AG20443 (cell line): ENCODE measurements at regions not wholly inside any gene's neighbourhood (a gene's known extent, or its start where the extent isn't known, plus 50 kb on each side); places are given as distances from the start of the nearest gene placed in this dataset.
A peak's percentile ranks its signal among the peaks of the same experiment; 100 is the strongest.

Experiments used
- DNase-seq: peaks from one replicate; pipeline ENCODE4 v3.0.0; 2012; ENCODE audit warnings: low spot score, mixed read lengths

DNA sequence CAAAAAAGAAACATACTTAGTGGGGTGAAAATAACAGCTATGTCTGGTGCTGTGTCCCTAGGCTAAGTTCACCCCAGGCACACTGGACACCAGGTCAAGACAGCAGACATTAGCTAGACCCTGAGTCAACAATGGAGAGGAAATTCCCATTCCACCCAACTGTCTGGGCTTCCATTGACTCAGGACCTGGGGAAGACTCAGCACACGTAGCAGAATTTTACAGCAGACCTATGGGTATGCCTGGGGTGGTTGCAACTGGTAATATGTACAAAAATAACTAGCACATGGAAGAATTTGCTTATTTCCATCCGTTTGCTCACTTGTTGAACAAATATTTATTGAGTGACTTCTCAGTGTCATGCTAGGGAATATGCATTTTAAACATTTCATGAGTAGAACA is 117.0 kb downstream of the GAS1 start:
- DNase-seq: no peak

DNA sequence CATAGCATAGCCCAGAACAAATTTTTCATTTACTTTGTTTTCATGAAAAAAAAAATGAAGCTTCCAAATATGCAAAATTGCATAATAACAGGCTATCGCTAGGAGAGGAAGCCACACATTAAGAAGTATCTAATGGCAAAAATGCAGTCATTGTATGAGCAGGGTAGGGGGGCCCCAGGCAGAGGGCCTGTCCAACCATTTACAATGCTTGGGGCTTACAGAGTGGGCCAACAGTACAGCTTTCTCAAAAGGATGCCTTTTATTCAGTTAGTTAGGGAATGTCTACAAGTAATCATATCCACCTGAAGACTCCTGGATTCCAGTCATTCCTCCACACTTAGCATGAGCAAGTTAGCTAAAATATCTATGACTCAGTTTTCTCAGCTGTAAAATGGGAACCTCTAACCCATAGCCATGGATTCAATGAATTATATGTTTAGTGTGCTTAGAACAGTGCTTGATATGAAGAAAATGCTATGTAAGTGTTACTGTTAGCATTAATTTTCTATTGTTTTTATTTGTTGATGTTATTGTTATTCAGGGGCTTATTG is 117.7 kb downstream of the GAS1 start:
- peak; percentile 28 for DNase-seq

DNA sequence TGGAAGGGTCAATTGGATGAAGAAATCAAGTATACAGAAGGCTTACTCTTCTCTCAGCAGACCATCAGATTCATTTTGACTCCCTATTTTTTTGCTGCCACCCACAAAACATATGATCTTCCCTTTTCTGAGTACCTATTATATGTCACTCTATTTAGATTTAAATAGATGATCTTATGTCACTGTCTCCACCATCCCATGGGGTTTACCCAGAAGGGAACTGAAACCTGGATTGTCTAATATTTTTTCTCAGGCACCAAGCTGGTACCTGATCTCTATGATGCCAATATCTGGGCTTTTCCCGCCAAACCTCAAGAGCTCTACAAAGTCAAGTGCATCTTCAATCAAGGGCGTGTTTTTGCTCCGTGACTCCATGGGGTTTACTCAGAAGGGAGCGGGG is 118.7 kb downstream of the GAS1 start:
- DNase-seq: no peak

DNA sequence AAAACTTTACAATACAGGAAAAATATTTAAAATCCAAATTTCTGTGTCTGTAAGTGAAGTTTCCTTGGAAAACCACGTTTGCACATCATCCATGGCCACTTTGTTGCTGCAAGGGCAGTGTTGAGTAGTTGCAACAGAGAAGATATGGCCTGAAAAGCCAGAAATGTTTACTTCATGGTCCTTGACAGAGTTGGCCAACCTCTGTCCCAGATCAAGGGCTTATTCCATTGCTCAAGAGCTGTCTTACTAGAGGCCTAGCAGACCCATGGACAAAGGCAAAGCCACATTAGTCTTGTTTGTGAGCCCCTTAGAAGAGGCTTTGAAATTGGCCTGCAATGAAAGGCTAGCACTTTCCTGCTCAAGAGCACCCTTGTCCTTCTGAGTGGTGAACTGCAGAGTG is 119.4 kb downstream of the GAS1 start:
- no peak for DNase-seq

DNA sequence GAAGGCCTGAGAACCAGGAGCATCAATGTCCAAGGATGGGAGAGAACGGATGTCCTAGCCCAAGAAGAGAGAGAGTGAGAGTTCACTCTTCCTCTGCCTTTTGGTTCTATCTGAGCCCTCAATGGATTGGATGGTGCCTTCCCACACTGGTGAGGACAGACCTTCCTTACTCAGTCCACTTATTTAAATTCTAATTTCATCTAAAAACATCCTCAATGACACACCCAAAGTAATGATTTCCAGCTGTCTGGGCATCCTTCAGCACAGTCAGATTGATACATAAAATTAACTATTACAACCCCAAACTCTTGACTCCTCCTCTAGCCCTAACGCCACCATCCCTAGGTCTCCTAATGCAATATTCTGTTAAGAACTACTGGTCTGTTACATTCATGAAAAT is 122.0 kb downstream of the GAS1 start:
- DNase-seq: no peak

DNA sequence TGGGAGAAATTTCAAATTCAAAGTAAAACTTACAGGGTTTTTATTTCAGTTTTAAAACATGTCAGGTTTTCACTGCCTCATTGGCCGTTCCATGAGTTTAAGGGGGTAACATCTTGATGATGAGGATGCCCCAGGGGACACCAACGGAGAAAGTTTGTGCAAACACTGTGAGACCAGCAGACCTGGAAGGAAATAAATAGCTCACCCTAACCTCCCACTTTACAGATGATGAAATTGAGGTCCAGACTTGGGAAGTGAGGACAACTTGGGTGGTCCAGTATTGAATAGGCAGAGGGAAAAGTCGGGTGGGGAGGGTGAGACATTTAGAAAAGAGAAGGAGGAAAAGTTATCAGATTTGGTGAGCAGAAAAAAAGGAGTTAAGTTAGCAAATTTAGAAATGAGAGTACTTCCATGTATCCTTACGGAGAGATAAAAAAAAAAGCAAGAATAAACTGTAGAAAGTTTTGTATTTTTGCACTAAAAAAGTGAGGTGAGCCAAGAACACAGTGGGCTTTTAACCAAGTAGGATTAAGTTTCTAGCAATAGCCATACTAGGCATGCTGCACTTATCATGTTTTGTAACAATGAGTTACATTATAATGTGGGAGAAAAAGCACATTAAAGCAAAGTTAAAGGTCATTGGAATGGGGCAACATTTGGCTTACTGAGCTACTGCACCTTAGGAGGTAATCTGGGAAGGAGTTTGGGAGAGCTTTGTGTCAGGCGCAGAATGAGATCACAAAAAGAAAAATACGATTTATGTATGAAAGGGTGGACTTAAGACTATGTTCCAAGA is 125.1 kb downstream of the GAS1 start:
- DNase-seq: no peak

DNA sequence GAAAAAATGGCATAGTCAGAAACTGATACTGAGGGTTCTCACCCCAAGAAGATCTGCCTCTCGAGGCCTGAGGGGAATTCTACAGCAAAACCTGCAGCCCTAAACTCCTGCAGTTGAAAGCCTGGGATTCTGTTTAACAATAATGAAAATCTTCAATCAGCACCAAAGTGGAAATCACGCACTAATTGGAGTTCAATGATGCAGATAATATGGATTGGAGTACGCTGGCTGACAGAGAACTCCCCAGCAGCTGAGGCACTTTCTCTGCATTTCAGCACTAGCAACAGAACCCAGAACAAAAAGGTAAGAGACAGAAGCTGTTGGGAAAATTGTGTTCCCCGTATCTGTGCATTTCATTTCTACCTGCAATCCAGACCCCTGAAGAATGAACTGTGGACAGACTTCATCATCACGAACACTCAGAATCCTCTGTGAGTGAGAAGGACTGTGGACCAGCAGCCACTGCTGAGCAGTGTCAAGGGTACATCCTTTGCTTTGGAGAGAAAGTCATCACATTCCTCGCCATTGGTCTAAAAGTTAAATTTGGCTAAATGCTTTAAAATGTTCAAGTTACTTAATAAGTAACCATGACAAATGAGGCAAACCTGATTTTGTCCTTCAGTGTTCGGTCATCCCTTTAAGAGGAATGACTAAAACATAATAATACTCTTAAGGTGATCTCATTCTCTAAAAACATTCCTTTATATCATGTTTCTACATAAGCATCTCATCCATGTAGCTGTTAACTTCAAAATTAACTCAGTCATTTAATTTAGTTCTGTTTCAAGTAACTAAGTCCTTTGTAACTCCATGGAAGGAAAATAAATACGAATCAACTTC is 126.1 kb downstream of the GAS1 start:
- peak; percentile 14 for DNase-seq

DNA sequence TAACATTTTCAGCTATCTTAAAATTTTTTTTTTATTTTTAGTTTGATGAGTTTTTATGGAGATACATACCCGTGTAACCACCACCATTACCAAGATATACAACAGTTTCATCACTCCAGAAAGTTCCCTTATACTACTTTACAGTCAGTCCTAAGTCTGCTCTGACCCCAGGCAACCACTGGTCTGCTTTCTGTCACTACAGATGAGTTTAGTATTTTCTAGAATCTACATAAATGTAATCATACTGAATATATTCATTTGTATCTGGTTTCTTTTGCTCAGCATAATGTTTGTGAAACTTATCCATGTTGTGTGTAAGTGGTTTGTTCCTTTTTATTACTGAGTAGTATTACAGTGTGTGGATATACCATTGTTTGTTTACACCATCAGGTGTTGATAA is 127.8 kb downstream of the GAS1 start:
- DNase-seq: no peak

DNA sequence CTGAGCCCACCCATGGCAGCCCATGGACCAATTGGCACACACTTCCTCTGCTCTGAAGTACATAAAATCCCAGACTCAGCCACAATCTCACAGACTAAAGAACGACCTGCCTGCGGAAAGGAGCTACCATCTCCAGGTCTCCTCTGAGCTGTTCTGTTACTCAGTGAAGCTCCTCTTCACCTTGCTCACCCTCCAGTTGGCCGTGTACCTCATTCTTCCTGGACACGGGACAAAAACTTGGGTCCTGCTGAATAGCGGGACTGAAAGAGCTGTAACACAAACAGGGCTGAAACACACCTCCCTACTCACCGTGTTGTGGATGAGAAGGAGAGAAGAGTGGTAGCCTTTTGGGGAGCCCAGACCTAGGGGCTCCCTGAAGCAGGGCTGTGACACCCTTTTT is 128.7 kb downstream of the GAS1 start:
- no peak for DNase-seq

DNA sequence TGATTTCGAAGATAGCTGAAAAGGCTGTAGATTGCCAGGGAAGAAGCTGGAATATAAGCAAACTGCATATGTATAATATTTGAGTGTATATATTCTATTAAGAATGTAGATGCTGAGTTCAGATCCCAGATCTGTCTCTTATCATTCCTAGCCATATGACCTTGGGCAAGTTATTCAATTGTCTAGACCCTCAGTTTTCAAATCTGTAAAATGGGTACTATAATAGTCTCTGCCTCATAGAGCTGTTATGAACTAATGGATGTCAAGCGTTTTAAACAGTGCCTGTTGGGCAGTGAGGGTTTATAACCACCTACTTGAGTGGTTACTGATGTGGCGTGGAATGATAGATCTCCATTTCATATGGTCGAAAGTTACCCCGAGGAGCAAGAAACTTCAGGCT is 130.4 kb downstream of the GAS1 start:
- no peak for DNase-seq

DNA sequence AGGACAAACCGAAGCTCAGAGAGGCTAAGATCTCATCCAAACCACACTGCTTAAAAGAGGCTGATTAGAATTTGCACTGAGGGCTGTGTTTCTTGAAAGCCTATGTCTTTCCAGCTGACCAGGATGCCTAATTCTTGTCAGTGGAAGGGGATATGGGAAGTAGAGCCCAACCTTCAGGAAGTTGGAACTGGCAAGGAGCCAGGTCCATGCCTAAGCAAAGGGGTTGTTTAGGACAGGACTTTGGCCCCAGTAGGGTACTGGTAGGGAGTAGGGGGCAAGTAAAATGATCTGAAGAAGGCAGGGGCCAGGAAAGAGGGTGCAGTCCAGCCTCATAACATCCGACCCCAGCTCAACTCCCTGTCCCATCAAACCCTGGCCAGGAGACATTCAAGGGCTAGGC is 130.9 kb downstream of the GAS1 start:
- DNase-seq: no peak

DNA sequence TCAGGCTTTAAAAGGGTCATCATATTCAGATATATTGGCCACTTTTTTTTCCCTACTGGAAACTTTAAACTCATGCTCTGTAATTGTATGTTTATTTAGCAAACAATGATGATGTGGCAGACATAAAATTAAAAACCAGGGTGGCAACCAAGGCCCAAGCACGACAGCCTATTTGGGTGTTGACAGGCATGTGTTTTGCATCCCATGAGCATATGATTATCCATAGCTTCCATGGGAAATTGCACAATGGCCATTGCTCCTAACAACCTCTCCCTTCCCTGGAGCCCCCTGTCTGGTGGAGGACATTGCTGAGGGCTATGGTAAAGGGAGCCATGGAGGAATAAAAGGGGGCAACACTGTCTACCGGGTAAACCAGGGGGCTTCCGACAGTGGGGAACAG is 134.7 kb downstream of the GAS1 start:
- DNase-seq: no peak

DNA sequence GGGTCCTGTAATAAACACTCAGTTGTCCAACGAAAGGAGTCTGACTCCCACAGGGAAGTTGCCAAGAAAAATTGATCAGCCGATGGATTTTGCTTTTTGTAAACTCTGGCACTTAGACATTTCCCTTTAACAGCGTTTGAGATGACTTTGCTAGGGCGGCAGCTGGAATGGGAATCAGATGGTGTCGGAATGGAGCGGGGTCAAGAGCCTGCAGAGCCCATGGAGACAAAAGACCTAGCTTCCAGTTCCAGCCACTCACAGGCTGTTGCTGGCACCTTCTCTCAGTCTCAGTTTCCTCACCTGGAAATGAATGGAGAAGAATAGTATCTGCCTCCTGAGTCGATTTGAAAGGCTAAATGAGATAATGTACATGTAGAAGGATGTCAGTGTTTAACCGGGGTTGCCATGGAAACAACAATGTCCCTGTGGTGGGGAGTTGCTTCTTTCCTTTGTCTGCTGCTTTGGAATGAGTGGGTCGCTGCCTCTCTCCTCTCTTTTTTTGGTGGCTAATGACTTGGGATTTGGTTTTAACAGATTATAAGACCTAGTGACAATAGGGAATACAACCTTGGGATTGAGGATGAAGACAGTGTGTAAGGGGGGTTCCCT is 137.4 kb downstream of the GAS1 start:
- no peak for DNase-seq

DNA sequence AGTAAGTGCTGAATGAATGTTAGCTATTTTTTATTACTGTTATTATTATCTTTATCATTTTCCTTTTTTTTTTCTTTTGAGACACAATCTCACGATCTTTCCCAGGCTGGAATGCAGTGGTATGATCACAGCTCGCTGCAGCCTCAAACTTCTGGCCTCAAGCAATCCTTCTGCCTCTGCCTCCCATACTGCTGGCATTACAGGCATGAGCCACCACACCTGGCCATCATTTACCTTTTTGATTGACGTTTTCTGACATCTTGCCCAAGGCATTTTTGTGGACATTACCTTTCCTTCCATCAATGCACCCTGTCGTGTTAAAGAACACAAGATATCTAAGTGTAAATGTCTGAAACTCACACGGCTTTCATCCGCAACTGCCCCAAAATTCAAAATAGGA is 138.2 kb downstream of the GAS1 start:
- DNase-seq: no peak

DNA sequence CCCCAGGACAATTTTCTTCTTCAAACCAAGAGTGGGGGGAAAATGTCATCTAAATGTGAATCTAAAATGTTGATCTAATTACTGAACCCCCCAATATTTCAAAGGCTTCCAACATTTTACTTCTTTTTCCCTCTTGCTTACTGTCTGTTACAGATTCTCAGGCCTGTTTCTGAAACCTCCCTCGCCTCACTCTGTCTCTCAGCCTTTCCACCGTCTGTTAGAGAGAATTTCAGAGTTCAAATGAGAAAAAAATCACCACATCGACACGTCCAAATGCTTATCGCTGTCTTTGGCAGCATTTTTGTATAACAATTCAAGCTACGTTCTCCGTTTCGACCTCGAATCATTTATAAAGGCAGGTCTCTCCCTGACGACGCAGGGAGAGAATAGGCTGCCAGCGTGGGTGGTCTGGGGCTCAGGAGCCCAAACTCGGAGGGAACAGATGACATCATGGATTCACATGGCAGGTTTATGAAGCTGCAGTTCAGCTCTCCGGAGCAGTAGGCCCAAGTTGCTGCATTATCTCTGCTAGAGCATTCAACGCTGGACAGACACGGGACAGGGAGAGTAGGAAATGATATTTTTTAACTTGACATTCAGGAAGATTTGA is 139.8 kb downstream of the GAS1 start:
- DNase-seq: no peak

DNA sequence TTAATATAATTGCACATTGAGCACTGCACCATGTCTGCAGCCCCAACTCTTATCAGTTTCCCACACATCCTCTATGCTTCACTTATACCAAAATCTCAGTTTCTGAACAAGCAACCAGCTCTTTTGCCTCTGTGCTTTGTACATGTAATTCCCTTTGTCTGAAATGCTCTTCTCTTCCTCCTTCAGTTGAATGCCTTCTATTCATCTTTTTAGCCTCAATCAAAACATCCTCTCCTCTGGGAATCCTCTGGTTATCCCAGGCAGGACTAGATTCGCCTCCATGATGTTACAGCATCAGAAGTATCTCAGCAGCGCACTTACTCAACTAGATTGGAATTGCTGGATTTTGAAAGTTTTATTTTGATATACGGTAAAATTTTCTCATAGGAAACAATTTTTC is 143.3 kb downstream of the GAS1 start:
- DNase-seq: no peak

DNA sequence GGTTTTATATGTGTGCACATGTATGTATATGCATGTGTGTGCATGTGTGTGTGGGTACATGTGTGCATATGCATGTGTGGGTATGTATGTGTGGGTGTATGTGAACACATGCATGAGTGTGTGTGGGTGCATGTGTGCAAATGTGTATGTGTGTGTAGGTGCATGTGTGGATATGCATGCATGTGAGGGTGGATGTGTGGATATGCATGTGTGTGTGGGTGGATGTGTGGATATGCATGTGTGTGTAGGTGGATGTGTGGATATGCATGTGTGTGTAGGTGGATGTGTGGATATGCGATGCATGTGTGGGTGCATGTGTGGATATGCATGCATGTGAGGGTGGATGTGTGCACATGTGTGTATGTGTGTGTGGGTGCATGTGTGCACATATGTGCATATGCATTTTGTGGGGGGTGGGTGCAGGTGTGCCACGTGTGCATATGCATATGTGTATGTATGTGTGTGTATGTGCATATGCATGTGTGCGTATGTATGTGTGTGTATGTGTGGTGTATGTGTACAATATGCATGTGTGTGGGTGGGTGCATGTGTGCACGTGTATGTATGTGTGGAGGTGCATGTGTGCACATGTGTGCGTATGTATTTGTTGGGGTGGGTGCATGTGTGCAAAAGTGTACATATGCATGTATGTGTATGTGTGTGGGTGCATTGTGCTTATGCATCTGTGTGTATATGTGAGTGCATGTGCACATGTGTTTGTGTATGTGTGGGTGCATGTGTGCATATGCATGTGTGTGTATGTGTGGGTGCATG is 144.2 kb downstream of the GAS1 start:
- DNase-seq: no peak

DNA sequence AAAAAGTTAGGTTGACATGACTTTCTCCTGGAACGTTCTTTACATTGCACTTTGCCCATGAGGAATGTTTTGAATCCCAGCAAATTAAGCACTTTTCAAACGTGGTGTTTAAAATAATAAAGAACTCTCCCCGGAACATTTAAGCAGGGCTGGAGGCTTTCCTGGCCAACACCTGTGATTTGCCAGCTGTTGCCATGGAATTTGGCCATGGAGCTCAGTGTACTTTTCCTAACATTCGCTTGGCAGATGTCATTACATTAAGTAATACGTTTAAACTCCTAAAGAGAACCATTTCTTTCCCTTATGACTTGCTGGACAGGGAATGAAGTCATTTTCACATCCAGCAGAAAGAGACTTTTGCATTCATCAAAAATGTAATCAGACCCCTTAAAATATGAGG is 146.1 kb downstream of the GAS1 start:
- DNase-seq: no peak

DNA sequence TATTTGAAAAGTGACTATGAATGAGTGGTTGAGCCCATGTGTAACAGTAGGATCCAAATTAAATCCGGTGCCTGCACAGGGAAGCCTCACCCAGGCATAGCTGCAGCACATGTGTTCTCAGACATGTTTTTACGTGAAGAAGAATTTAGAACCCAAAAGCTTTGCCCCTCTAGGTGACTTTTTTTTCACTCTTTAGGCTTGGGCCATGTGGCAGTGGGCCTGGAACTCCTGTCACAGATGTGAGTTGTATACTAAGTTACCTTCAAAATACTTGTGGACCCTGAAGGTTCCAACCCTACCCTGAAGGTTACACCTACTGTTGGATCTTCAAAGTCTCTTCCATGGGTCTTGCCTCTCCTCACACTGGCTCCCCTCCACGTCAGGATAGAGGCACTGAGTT is 146.6 kb downstream of the GAS1 start:
- no peak for DNase-seq

DNA sequence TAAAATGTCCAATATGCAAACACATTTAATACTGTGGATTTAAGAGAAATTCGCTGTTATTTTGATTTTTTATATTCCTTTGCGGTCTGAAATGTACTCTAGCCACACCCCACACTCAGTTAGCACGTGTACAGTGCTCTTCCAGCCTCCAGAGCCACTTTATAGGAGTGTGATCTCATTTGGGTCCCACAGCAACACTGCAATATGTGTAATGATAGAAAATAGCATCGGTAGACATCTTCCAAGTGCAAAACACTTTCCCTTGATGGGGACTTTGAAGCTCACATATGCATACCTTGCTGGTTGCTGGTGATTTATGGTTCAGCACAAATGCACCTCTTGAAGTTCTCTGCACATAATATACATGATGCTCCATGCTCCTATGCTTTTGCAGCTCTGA is 148.3 kb downstream of the GAS1 start:
- no peak for DNase-seq

DNA sequence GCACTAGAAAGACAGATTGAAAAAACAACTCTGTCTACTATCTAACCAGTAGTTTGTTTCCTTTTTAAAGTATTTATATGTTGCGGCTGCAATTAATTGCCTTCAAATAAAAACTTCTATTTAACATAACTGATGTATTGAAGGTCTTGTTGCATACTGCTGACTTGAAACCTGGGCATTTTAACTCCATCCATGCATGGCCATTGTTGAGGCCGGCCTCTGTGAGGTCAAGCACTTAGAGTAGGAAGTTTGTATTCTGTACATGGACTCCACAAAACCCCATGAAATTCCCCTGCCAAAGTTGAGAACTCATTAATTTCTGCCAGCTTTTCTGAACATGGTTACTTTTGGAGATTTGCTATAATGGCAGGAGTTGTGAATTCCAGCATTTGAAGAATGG is 150.6 kb downstream of the GAS1 start:
- DNase-seq: no peak
